Uterus (tissue), 2 donors: ENCODE measurements at regions not wholly inside any gene's neighbourhood (a gene's known extent, or its start where the extent isn't known, plus 50 kb on each side); places are given as distances from the start of the nearest gene placed in this dataset.

ENCODE experiments used
- CTCF ChIP-seq, 4 experiments: fragments of 200-600 bp in 2 of 4; fragments of 450-650 bp in 2 of 4; sonication (generic) in 2 of 4; IDR thresholded peaks; one replicate each; pipeline ENCODE4 v1.5.1; 2016 to 2019; ENCODE audit warnings: antibody characterized with exemption in 4 of 4, mild to moderate bottlenecking in 2 of 4, moderate library complexity in 1 of 4
- POLR2A ChIP-seq, 2 donors: fragments of 450-650 bp; IDR thresholded peaks; one replicate each; pipeline ENCODE4 v1.6.1; 2016; ENCODE audit warnings: antibody characterized with exemption in 2 of 2, mild to moderate bottlenecking in 1 of 2, moderate library complexity in 1 of 2

DNA sequence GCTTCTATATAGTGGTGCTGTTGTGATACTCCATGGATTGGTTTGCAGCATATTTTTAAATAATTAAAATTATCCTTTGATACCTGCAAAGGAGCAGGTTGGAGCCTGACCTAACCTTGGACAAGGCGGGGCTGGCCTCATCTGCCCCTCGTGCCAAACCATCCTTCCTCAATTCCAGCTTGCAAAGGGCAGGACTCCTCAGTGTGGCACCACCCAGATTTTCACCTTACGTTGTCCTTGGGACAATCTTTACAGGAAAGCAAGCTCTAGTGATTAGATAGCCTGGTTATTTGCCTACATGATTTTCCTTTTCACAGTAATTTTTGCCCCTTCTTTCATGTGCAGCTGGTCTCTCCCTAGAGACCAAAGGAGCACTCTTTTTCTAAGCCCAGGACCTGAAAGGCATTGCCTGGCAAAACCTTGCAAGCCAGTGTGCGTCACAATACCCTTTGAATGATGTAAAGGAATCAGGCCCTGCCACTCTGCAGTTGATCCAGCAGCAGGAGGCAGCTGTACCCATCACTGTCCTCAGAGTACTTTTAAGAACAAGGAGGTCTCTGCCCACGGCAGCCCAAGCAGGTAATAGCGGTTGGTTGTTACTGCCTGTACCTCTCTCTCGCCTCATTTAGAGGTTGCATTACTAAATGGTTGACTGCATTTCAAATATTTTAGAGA is 99.4 kb downstream of the ADSS2 start:
- TF ChIP-seq CTCF (IDR thresholded peaks at IDR 0.05) (no peak), POLR2A (IDR thresholded peaks at IDR 0.05) (no peak)
